ENCODE measurements at regions not wholly inside any gene's neighbourhood (a gene's known extent, or its start where the extent isn't known, plus 50 kb on each side); places are given as distances from the start of the nearest gene placed in this dataset.

- DNase-seq: no peak
Observed at GRCh38 chr12:124487834-124488165, 79.6 kb downstream of the NCOR2 start.

DNA sequence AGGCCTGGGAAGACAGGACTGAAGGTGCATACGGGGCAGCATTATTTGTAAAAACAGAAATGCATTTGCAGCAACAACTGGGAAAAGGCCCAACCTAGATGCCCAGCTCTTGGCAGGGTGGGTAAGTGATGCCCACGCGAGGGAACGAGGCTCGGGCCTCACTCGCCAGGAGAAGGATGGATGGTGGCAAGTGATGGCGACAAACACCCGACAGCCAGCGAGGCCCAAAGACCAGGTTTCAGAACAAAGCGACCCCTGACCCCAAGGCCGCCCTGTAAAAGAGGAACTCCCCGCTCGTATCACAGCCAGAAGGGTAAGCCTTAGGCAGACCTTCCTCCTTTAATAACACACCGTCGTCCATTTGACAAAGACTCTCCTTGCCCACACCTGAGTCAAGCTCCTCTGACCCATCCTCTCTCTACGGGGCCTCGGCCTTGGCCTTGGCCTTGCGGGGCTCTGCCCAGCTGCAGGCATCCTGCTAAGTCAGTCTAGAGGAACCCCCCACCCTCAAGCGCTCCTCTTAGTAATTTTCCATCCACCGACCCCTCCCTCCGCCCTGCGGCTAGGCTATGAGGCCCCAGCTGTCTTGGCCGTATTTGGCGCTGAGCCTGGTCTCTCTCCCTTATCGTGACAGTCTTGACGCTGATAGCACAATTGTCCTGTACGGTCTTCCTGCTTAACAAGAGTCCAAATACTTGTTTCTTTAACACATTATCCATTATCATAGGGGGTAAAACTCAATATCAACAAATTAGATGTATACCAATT lies 80.2 kb downstream of the NCOR2 start:
- DNase-seq: no peak

DNA sequence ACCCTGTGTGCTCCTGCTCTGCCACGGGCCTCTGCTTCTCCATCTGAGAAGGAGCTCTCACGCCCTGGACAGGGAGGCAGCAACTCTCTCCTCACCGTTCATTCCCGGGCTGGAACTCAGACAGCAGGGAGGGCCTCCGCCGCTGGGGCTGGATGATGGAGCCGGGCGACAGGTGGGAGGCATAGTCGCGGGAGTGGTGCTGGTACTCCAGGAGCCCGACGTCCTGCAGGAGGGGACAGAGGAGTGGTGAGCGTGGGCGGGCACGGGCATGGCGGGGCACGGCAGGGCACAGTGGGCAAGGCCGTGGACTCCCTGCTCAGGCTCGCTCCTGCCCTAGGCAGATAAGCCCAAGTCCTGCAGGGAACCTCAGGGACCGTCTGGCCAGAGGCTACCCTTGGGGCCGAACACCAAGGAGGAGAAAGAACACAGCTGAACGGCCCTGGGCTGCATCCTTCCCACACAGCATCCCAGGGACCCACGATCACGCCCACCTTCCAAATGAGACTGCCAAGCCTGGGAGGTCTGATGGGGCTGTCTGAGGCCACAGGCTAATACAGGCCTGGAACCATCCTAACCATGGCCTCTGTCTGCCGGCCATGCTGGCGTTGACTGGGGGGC lies 81.0 kb downstream of the NCOR2 start:
- DNase-seq: no peak

DNA sequence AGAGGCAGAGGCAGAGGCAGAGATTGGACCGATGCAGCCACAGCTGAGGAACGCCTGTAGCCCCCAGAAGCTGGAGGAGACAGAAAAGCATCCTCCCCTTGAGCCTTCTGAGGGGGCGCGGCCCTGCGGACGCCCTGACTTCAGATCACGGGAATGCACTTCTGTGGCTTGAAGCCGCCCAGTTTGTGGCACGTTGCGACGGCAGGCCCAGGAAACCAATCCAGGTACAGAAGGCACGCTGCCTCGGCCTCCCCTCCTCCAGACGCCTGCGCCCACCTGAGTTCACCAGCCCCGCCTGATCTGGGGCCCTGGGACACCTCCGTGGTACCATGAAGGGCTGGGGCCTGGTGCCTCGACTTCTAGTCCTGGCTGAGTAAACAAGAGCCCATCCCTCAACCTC lies 82.0 kb downstream of the NCOR2 start:
- no peak for DNase-seq

DNA sequence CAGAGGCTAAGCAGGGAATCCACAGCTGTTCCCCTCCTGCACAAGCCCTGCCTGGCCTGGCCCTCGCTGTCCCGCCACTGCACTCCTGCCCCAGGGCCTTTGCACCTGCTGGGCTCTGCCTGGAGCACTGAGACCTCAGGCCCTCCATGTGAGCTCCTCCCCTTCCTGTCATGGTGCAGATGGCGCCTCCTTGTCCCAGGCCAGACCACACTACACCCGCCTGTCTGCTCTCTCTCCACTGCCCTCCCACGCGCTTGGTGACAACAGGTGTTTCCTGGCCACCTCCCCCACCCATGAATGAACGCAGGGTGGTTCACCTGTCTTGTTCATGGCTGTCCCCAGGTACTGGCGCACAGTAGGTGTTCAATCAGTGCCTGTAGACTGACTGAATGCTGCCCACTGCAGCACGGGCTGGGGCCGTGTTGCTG lies 82.9 kb downstream of the NCOR2 start:
- DNase-seq: no peak

DNA sequence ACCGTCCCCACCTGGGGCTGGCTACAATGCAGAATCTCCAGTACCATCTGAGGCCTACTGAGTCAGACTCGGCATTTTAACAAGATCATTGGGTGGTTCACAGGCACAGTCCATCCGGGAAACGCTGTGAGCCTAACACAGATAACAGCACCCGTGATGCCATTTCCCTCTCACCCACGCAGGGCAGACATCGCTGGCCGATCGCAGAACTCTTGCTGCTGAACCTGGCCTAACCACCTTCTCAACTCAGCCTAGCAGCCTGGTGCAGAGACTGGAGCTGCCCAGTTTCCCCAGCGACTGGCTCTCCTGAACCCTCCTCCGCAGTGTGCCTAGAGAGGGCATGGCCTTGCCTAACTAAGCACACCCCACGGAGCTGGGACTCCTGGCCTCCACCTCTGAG lies 83.3 kb downstream of the NCOR2 start:
- no peak for DNase-seq

DNA sequence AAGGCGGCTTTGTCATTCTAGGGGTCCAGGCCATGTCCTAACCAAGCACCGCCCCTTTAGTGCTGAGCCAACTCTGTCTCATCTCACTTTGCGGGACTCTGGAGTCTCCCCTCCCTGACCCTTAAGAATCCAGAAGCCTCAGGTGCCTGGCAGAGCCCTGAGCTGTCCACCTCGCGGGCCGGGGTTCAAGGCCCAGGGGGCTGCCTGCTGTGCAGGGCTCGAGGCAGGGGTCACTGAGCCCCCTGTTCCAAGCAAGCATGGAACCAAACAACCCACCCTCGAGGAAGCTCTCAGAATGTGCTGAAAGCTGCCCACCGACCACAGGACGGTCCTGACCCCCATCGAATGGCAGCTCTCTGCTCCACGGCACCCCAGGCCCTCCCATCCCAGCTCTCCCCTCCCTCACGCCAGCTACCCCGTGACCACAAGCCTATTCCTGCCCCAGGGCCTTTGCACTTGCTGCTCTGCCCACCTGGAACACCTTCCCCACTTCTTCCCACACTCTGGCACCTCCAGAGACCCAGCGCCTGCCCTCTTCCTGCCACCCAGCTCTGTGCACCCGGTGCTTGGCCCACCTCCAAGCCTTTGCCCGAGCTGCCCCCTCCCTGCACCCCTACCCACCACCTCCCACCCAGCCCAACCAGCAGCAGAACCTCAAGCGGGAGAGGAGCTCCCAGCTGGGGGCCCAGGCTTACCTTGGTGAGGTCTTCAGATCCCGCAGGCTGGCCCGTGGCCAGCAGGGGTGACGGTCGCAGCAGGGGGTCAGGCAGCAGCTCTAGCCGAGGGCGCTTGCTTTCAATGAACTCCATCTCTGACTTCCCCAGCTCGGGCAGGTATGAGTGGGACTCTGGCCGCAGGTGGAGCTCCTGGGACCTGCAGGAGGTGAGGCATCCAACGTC lies 84.3 kb downstream of the NCOR2 start:
- no peak for DNase-seq

GRCh38 chr12:124482567-124482893 lies 84.9 kb downstream of the NCOR2 start:
- no peak for DNase-seq

DNA sequence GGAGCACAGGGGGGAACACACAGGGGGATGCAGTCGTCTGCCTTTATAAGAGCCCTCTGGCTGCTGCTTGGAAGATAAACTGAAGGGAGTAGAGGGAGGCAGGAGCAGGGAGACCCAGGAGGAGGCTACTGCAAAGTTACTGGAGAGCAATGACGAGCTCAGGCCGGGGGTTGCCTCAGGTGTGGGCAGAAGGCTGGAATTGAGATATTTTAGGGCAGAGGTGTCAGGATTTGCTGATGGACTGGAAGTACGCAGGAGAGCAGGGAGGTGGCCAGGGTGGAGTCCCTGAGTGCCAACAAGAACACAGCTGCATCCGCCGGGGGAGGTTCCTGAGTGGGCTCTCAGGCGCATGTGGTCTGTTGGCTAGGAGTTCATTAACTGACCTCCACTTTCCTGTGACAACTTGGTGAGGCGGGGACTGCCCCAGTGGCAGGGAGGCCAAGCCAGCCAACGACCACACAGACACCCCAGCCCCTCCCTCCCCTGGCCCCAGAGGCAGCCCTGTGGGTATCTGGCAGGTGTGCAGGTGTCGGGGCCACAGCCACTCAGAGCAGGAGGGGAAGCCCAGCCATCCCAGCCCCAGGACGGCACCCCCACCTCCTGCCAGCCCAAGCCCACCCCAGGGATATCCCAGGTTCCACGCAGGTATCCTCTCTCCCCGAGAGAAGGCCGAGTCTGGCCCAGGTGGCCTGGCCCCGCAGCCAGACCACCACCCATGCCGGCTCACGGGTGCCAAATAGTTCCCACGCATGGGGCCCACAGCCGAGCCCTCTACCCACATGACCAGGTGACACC lies 85.4 kb downstream of the NCOR2 start:
- DNase-seq: no peak

GRCh38 chr12:124481257-124481750 lies 86.1 kb downstream of the NCOR2 start:
- DNase-seq: no peak

- DNase-seq: peak; percentile 78
Observed at GRCh38 chr12:124480469-124481256, 86.7 kb downstream of the NCOR2 start.

DNA sequence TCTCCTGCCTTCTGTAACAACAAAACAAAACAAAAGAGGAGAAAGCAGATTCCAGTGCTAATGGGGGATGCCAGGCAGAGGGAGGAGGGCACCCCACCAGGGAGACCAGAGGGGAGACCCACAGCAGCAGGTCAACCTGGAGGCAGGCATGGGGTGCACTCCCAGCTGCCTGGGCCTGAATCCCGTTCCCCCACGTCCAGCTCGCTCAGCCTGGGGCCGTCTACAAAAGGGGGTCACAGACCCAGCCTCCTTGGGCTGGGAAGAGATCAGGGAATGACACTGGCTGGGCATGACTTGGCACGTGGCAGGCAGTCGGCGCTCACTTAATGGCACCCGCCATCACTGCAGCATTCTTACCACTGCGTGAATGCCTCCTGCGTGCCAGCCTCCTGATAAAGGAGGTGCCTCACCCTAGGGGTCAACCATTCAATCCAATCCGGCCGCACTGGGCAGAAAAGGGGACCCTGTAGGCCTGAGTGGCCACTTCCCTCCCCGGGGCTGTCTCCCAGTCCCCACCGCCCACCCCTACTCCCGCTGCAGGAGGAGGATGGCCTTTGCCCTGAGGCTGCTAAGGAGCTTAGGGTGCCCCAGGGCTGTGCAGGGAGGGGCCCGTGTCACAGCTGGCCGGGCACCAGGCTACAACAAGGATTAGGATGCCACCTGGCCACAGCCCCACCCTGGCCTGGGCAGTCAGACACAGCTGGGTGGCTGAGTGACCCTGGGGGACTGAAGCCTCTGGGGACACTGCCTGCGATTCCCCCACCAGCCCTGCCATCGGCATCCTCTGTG lies 87.5 kb downstream of the NCOR2 start:
- no peak for DNase-seq

DNA sequence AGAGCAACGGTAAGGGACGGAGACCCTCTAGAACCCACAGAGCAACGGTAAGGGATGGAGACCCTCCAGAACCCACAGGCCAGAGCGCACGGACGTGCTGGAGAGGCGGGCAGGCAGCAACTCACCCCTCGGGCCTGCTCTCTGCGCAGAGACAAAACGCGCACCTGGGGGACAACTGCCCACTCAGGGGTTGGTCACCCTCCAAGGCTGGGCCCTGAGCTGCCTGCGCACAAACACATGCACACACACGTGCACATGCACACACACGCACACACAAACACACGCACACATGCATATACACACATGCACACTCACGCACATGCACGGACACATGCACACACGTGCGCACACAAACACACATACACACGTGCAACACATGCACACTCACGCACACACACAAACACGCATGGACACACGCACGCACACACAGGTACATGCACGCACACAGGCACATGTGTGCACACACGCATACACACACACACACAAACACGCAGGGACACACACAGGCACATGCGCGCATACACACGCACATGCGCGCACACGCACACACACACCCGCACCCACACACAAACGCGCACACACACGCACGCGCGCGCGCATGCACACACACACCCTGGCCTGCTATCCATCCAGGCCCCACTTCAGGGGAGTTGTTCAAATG lies 88.3 kb downstream of the NCOR2 start:
- DNase-seq: no peak

DNA sequence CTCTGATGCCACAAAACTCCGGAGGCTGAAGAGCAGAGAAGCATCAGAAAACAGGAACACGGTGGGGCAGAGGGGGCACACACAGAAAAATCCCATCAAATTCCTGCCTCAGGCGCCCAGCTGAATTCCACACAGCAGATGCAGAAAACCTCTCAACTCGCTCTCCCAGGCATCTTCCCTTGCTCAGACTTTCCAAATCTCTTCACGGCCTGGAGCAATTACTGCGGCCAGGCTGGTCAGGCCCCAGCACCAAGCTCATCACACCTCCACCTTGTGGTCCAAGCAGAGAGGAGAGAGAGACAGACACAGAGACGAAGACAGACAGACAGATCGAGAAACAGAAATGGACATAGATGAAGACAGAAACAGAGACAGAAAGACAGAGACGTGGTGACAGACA lies 89.0 kb downstream of the NCOR2 start:
- DNase-seq: no peak

- DNase-seq: no peak
Observed at GRCh38 chr12:124477107-124477915, 90.1 kb downstream of the NCOR2 start.

- DNase-seq: no peak
Observed at GRCh38 chr12:124476011-124476400, 91.4 kb downstream of the NCOR2 start.

DNA sequence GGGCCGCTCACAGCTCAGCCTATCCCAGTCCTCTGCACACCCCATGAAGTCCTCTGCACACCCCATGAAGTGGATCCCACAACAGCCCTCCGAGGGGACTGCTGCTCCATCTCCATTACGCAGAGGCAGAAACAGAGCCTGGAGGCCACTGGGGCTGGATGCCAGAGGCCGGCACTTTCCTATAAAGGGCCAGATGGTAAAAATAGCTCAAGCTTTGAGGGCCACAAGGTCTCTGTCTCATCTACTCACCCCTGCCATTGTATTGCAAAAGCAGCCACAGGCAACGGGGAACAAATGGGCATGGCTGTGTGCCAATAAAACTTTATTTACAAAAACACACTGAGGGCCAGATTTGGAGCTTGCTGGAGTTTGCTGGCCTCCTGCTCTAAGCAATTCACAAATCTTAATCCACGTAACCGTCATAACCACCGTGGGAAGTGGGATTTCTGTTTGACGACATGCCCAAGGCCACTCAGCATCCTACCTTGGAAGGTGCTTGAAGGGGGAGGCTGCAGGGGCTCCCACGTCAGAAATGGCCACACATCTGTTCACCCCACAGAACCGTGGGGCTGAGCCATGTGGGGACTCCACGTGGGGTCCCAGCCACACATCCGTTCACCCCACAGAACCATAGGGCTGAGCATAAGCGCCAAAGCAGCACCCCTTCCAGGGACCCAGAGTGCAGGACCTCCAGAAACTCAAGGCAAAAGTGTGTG lies 92.0 kb downstream of the NCOR2 start:
- no peak for DNase-seq

DNA sequence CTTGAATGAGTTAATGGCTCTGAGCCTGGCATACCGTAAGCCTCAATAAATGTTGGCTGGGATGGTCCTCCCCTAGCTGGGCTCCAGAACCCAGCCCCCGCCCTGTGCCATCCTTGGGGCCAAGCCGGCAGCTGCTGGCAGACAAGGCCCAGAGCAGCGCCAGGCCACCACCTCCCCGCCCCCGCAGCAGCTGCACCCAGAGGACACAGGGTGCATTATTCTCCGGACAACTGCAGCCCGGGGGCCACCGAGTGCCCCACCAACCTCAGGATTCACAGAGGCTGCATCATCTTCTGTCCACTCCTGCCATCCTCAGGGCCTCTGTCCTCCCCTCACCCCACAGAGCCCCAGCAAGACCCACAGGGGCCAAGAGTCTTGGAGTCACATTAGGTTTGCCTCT lies 92.7 kb downstream of the NCOR2 start:
- DNase-seq: no peak

- DNase-seq: no peak
Observed at GRCh38 chr12:124472690-124473279, 94.6 kb downstream of the NCOR2 start.
